Brain pericyte (primary cell): ENCODE measurements at regions not wholly inside any gene's neighbourhood (a gene's known extent, or its start where the extent isn't known, plus 50 kb on each side); places are given as distances from the start of the nearest gene placed in this dataset.

Source experiments
- DNase-seq: peaks from one replicate; pipeline ENCODE4 v3.0.0-alpha.2; 2012; ENCODE audit warnings: low read depth, low spot score

DNA sequence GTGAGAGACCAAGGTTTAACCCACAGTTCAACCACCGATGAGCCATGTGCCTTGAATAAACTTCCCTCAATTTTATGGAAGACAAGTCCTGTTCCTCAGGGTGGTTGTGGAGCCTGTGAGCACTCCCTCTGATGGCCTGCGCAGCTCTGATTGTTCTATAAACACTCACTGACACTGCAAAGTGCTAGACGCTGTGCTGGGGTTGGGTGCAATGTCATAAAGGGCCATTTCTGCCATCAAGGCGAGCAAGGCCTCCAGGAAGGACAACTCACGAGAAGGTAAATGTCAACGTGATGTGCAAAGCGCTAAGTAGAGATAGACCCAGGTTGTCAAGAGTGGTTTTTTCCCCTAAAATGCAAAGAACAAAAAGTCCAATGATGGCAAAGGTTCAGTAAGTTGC lies 75.7 kb upstream of the SYT6 start:
- no peak for DNase-seq

- no peak for DNase-seq
These were observed 73.4 kb upstream of the SYT6 start for GRCh38 chr1:114227059-114227458.

- no peak for DNase-seq
These were observed 70.7 kb upstream of the SYT6 start for GRCh38 chr1:114224196-114224907.

DNA sequence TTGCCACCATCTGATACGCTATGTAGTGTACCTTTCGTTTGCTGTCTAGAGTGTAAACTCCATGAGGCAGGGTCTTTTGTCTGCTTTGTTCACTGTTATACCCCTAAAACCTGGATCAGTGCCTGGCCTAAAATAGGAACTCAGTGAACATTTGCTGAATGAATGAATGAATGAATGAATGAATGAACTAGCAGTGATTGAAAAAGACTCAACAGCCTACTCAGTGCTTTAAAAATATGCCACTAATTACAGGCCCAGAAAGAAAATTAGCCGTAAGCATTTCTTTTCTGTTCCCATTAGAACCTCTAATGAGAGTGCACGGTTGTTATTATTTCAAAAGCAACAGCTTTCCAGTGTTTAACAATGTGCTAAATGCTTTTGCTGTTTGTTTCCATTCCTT lies 69.3 kb upstream of the SYT6 start:
- no peak for DNase-seq

- DNase-seq = no peak
These were observed 65.7 kb upstream of the SYT6 start for GRCh38 chr1:114219172-114219868.

DNA sequence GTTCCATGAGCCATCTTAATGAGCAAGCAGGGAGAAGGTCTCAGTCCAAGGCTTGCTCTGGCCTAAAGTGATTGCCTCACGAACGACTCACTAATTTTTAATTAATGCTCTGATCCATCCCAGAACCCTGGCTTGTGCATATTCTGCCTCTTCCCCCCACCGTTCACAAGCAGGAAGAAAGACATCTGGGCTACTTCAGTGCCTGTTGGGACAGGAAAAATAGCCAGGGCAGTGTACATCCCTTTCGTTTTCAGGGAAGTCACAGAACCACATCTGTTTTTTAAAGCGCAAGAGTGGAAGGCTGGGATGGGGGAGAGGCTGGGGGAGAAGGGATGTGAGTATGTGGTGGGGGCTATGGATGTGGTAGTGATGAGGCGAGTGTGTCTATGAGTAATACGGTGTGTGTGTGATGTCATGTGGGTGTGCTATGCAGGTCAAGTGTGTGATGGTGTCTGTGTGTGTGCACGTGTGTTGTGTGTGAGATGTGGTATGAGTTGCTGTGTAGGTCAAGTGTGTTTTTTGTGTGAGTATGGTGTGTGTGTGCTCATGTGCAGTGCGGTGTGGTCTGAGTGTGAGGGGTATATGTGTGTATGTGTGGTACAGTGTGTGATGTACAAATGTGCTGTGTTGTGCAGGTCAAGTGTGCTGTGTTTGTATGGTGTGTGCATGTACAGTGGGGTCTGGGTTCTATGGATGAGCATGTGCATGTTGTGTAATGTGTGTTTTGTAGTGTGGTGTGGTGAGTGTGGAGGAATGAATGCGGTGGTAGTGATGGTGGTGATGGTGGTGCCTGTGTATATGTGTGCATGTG lies 64.9 kb upstream of the SYT6 start:
- no peak for DNase-seq

DNA sequence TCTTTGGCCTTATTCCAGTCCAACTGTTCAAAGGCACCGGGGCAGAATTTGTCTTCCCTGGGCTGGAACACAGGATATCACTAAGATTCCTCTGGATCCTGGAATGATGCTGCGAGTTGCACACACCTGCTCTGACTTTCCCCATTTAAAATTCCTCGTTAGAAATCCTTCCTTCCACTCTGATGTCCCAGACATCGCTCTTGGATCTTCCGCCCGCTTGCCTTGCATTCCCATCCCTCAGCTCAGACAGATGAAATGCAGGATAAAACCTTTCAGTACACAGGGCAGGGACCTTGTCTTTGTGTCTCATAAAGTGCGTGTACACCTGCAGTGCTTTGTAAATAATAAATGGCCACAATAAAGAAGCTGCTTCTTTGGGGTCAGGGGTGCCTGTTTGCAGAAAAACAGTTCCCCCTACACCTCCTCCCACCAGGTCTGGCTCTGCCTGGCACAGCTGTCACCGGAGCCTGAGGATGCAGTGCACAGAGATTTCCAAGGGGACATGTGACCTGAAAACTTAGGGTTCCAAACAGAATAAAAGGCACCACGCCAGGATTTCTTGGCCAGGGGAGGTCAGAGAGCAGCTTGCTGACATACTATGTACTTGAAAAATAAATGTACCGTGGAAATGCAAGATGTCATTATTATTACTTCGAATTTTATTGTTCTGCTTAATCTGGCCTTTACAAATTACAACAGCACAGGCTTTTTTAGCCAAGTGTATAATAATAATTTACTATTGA lies 62.9 kb upstream of the SYT6 start:
- DNase-seq = no peak

DNA sequence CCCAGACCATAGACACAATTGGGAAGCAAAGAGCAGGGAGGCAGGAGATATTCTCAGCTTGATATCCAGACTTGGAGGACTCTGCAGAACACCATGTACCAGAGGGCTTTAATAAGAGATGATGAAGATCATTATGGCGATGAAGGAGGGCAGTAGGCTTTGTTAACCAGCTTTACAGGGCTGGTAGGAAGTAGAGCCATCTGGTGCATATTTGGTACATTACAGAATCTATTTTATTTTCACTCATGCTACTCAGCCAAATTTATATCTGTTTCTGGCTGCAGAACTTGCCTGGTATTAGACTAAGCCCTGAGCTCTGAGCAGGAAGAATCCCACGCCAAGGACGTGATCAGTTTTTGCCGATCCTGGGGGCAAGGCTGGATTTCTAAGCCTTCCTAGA lies 61.8 kb upstream of the SYT6 start:
- DNase-seq = no peak

DNA sequence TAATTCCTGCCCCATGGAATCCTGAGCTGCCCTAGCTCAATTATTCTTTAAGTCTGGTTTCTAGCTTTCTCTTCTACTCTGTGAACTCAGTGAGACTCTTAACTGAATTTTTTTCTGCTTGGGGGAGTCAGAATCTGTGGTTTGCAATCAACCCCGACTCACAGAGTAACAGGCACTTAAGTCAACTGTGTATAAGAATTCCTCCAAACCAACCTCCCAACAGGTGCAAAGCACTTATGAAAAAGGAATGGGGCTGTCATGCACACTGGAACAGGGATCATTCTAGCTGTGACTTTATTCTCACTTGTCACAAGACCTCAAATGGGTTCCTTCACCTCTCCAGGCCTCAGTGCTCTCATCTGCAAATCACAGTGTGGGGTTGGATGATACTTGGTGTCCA lies 60.3 kb upstream of the SYT6 start:
- no peak for DNase-seq

DNA sequence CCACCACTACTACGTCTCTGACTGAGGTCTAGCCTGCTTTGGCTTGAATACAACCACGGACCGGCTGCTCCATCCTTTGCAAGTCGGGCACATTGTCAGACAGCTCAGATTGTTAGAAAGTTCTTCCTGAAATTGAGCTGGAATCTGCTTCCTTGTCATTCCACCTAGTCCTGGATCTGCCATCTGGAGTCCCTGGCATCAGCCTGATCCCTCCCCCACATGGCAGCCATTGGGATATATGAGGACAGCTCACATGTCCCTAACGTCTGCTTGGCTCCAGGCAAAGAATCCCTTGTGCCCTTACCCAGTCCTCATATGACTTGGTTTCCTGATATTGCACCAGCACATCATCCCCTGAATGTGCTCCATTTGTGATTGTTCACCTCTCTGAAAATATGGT lies 56.3 kb upstream of the SYT6 start:
- no peak for DNase-seq

- DNase-seq = no peak
These were observed 55.0 kb upstream of the SYT6 start for GRCh38 chr1:114208714-114209113.

DNA sequence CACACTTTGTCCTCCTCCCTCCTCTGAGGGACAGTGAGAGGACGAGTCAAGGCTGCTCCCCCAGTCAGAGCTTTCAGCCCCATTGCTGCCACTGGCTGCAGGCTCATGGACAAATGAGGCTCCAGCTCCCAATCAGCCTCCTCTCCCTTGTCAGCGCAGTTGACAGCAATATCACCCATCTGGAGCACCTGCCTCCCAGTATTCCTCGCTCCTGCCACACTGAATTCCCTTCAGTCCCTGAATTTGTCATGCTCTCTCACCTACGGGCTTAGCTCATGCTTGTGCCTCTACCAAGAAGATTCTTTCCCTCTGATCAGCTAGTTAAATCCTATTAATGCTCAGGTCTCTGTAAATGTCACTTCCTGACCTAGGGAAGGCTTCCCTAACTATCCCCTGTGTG lies 54.4 kb upstream of the SYT6 start:
- DNase-seq = no peak

GRCh38 chr1:114207635-114208034 lies 54.0 kb upstream of the SYT6 start:
- no peak for DNase-seq

DNA sequence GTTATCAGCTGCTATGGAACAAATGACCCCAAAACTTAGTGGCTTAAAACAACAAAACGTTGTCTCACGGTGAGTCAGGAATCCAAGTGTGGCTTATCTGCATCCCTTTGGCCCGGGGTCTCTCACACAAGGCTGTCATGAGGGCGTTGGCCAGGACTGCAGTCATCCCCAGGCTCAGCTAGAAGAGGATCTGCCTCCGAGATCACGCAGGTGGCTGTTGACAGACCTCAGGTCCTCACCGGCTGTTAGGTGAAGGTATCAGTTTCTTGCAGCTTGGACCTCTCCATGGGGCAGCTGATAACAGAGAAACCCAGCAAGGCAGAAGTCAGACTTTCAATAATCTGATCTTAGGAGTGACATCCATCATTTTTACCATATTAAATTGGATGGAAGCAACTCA lies 52.7 kb upstream of the SYT6 start:
- DNase-seq = no peak

DNA sequence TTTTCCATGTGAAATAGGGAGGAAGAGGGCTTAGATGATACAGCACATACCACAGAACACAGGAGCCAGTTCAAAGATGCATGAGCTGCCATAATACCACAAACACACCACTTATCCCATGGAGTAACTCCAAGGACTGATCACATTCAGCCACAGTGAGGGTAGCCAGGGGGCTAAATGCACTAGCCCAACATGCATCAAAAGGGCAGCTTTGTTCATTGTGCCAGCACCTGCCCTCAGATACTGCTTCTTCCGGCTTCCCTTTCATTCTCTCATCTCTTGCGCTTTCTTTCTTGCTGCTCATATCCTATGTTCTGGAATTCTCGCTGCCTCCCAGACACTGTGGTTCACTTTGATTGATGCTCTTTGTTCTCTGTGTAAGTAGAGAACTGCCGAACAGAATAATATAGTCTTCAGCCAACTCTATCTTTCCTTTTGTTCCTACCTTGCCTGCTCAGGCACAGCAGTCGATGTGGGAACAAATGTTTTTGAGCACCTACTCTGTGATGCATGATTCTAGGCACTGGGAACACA lies 50.0 kb upstream of the SYT6 start:
- DNase-seq = no peak
